Stomach (tissue), 4 donors: ENCODE measurements at regions not wholly inside any gene's neighbourhood (a gene's known extent, or its start where the extent isn't known, plus 50 kb on each side); places are given as distances from the start of the nearest gene placed in this dataset.
"Not testable (repeated sequence)": the region's sequence is repeated elsewhere in the genome, so short reads cannot be mapped to it uniquely, and the experiment has no call there.

ENCODE experiments used
- EP300 ChIP-seq: sonication (generic); formaldehyde crosslinking; IDR thresholded peaks from one replicate; pipeline ENCODE4 v1.6.1; 2017; ENCODE audit warnings: antibody characterized with exemption
- POLR2AphosphoS5 ChIP-seq, 3 donors: sonication (generic); formaldehyde crosslinking; IDR thresholded peaks; one replicate each; pipeline ENCODE4 v1.6.1; 2016; ENCODE audit warnings: antibody characterized with exemption in 3 of 3
- TF ChIP-seq, protein P1 (sequence below), 7 experiments: fragments of 450-650 bp in 4 of 7; fragments of 200-600 bp in 3 of 7; sonication (generic) in 3 of 7; IDR thresholded peaks; one replicate each; pipeline ENCODE4 v1.5.1; 2016 to 2019; ENCODE audit warnings: antibody characterized with exemption in 7 of 7, control low read depth in 2 of 7, mild to moderate bottlenecking in 1 of 7

DNA sequence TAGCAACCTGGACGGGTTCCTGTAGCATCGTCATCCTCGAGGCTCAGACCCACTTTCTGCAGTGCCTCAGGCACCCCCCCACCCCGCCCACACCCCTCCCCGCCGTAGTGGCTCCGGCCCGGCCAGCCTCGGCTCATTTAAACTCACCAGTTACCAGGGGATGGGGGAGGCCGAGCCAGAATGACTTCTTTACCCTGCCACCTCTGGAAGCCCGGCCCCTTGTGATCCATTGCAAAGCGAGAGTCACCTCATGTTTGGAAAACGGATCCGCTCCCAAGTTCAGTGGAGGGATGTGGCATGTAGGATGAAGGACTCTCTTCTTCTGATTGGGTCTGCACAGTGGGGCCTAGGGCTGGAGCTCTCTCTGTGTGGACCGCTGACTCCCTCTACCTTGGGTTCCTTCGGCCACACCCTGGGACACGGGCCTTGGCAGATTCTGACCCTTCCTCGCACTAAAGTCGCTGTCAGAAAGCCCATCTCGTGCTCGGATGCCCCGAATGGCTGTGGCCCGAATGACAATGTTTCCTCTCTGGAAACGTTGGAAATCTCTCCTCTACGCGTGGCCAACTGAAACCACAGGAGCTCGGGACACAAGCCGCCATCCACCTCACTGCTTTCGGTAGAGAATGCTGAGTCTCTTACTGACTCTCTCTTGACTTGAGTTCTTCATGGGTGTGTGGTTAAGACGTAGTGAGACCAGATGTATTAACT is 3902.1 kb upstream of the OR11H1 start:
- TF ChIP-seq EP300; POLR2AphosphoS5 (IDR thresholded peaks at IDR 0.05): not testable (repeated sequence)
- TF ChIP-seq, protein P1, sequence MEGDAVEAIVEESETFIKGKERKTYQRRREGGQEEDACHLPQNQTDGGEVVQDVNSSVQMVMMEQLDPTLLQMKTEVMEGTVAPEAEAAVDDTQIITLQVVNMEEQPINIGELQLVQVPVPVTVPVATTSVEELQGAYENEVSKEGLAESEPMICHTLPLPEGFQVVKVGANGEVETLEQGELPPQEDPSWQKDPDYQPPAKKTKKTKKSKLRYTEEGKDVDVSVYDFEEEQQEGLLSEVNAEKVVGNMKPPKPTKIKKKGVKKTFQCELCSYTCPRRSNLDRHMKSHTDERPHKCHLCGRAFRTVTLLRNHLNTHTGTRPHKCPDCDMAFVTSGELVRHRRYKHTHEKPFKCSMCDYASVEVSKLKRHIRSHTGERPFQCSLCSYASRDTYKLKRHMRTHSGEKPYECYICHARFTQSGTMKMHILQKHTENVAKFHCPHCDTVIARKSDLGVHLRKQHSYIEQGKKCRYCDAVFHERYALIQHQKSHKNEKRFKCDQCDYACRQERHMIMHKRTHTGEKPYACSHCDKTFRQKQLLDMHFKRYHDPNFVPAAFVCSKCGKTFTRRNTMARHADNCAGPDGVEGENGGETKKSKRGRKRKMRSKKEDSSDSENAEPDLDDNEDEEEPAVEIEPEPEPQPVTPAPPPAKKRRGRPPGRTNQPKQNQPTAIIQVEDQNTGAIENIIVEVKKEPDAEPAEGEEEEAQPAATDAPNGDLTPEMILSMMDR (IDR thresholded peaks at IDR 0.05), result not testable (repeated sequence)
